ENCODE measurements at regions not wholly inside any gene's neighbourhood (a gene's known extent, or its start where the extent isn't known, plus 50 kb on each side); places are given as distances from the start of the nearest gene placed in this dataset.

- TF ChIP-seq POLR2A (IDR thresholded peaks at IDR 0.05): no peak
- no peak for TF ChIP-seq CTCF (IDR thresholded peaks at IDR 0.05)
Observed at GRCh38 chr4:28548136-28548535, 1687.5 kb downstream of the STIM2 start.
